ENCODE measurements at regions not wholly inside any gene's neighbourhood (a gene's known extent, or its start where the extent isn't known, plus 50 kb on each side); places are given as distances from the start of the nearest gene placed in this dataset.

- no peak for TF ChIP-seq EZH2 (IDR thresholded peaks at IDR 0.05; ENCODE audit: borderline replicate concordance, insufficient read depth, low read depth, low read length, poor library complexity, severe bottlenecking)
- TF ChIP-seq, protein P1, sequence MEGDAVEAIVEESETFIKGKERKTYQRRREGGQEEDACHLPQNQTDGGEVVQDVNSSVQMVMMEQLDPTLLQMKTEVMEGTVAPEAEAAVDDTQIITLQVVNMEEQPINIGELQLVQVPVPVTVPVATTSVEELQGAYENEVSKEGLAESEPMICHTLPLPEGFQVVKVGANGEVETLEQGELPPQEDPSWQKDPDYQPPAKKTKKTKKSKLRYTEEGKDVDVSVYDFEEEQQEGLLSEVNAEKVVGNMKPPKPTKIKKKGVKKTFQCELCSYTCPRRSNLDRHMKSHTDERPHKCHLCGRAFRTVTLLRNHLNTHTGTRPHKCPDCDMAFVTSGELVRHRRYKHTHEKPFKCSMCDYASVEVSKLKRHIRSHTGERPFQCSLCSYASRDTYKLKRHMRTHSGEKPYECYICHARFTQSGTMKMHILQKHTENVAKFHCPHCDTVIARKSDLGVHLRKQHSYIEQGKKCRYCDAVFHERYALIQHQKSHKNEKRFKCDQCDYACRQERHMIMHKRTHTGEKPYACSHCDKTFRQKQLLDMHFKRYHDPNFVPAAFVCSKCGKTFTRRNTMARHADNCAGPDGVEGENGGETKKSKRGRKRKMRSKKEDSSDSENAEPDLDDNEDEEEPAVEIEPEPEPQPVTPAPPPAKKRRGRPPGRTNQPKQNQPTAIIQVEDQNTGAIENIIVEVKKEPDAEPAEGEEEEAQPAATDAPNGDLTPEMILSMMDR (IDR thresholded peaks at IDR 0.05) = no peak
Measured at GRCh38 chr9:86732514-86733171, 214.7 kb downstream of the GAS1 start.
